Prostate gland (tissue), 2 donors: ENCODE measurements at regions not wholly inside any gene's neighbourhood (a gene's known extent, or its start where the extent isn't known, plus 50 kb on each side); places are given as distances from the start of the nearest gene placed in this dataset.

Source experiments
- DNase-seq: peaks from one replicate; pipeline ENCODE4 v3.0.0-alpha.2; 2019; ENCODE audit warnings: low spot score
- H3K27ac ChIP-seq, 2 donors: fragments of 200-600 bp; sonication (generic); 2 replicates each; pipeline ENCODE4 v1.5.1; 2017 to 2019
- H3K27me3 ChIP-seq: fragments of 200-600 bp; sonication (generic); replicated peaks from 2 replicates; pipeline ENCODE4 v1.5.1; 2019; ENCODE audit not compliant: insufficient read depth
- H3K36me3 ChIP-seq, 2 donors: fragments of 200-600 bp; sonication (generic); 1 replicate in 1 of 2; 2 replicates in 1 of 2; pipeline versions ENCODE4 v1.5.1 to v1.8.1; 2017 to 2019
- H3K4me1 ChIP-seq: fragments of 200-600 bp; sonication (generic); replicated peaks from 2 replicates; pipeline ENCODE4 v1.5.1; 2019
- H3K4me3 ChIP-seq, 2 donors: fragments of 200-600 bp; sonication (generic); 2 replicates each; pipeline ENCODE4 v1.5.1; 2017 to 2019
- H3K9me3 ChIP-seq: fragments of 200-600 bp; sonication (generic); 2 replicates; pipeline ENCODE4 v1.5.1; 2017
- POLR2A ChIP-seq: fragments of 450-650 bp; IDR thresholded peaks from one replicate; pipeline ENCODE4 v1.6.1; 2016; ENCODE audit warnings: antibody characterized with exemption, mild to moderate bottlenecking
- POLR2AphosphoS5 ChIP-seq: sonication (generic); formaldehyde crosslinking; IDR thresholded peaks from one replicate; pipeline ENCODE4 v1.6.1; 2017; ENCODE audit warnings: antibody characterized with exemption
- WGBS: methylation state at CpG from one replicate; pipeline ENCODE4 v1.1.5; 2018; 5-methylcytosine and 5-hydroxymethylcytosine counted together
- intact Hi-C: fragments of 100-400 bp; cut with DNase I; formaldehyde crosslinking; loops from one replicate; pipeline ENCODE4 v1.14.2; 2022
- TF ChIP-seq, protein P1 (sequence below), 4 experiments: fragments of 200-600 bp in 2 of 4; fragments of 450-650 bp in 2 of 4; sonication (generic) in 2 of 4; IDR thresholded peaks; 1 replicate in 3 of 4; 2 replicates in 1 of 4; pipeline ENCODE4 v1.5.1; 2016 to 2019; ENCODE audit warnings: antibody characterized with exemption in 4 of 4, mild to moderate bottlenecking in 2 of 4, moderate library complexity in 2 of 4

DNA sequence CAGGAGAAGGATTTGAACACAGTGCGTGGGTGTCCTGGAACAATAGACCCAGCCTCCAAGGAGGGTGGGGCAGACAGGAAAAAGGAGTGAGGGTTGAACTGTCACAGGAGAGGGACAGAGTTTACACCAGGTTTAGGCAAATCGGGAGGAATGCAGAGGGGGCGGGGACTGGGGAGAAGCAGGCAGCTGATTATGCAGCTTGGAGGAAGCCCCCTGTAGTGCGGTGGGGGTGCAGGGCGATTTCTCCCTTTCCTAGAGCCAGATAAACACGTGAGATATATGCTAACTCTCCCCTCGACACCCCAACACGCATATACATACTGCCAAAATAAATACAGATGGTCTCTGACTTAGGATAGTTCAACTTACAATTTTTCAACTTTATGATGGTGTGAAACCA lies 108.6 kb upstream of the PRR20G start:
- H3K9me3 ChIP-seq: no peaks in the 10 kb centered on the region
- no peaks in the 10 kb centered on the region for H3K36me3 ChIP-seq
- DNase-seq: no peak
- WGBS: 27% methylated on average over 8 of the region's 8 CpGs
- H3K27ac ChIP-seq: no peak overlapping the region
- H3K4me3 ChIP-seq: no peak overlapping the region
- intact Hi-C loops: no loop called here
- TF ChIP-seq POLR2A: no peak
- TF ChIP-seq, protein P1, sequence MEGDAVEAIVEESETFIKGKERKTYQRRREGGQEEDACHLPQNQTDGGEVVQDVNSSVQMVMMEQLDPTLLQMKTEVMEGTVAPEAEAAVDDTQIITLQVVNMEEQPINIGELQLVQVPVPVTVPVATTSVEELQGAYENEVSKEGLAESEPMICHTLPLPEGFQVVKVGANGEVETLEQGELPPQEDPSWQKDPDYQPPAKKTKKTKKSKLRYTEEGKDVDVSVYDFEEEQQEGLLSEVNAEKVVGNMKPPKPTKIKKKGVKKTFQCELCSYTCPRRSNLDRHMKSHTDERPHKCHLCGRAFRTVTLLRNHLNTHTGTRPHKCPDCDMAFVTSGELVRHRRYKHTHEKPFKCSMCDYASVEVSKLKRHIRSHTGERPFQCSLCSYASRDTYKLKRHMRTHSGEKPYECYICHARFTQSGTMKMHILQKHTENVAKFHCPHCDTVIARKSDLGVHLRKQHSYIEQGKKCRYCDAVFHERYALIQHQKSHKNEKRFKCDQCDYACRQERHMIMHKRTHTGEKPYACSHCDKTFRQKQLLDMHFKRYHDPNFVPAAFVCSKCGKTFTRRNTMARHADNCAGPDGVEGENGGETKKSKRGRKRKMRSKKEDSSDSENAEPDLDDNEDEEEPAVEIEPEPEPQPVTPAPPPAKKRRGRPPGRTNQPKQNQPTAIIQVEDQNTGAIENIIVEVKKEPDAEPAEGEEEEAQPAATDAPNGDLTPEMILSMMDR (IDR thresholded peaks at IDR 0.05): no peak
- TF ChIP-seq POLR2AphosphoS5: no peak
- no peaks in the 10 kb centered on the region for H3K27me3 ChIP-seq
- no peaks in the 10 kb centered on the region for H3K4me1 ChIP-seq

DNA sequence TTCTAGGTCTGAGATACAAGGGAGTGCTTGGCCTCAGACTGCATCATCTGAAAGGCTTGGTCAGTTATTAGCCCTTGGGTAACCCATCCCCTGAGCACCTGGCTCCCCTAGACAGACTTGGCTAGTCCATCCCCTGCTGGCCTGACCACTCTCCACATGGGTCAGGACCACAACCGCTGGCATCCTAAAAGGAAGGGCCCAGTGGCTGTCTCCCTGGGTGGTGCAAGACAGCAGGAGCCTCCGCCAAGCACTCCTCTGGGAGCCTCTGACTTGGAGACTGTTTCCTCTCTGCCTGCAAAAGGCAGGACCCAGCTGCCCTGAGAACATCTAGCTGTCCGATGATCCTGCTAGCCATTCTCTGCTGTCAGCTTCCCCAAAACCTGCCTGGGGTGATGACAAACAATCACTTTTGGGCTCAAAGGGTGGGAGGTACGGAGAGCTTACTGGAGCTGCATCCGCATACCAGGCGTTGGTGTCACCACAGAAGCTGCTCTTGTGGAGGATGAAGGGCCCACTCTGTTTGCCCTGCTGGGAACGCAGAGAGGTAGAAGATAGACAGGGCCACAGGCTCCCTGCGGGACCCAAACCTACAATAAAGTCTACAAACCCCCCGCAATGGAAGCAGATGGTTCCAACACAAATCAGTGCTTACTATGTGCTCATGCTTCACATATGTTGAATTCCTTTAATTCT lies 108.0 kb upstream of the PRR20G start:
- DNase-seq: no peak
- Histone ChIP-seq H3K4me3 (no peak overlapping the region), H3K4me1 (no peaks in the 10 kb centered on the region), H3K9me3 (no peaks in the 10 kb centered on the region), H3K27ac (no peak overlapping the region), H3K27me3 (no peaks in the 10 kb centered on the region), H3K36me3 (no peaks in the 10 kb centered on the region)
- TF ChIP-seq, protein P1 (IDR thresholded peaks at IDR 0.05): no peak
- intact Hi-C loops: no loop called here
- 65% methylated on average over 9 of the region's 9 CpGs for WGBS

- no peaks in the 10 kb centered on the region for H3K36me3 ChIP-seq
- intact Hi-C loops: no loop called here
- no peak overlapping the region for H3K27ac ChIP-seq
- H3K4me3 ChIP-seq: no peak overlapping the region
- TF ChIP-seq POLR2AphosphoS5 (no peak), POLR2A (no peak)
- TF ChIP-seq, protein P1 (IDR thresholded peaks at IDR 0.05): no peak
- 73% methylated on average over 15 of the region's 15 CpGs for WGBS
- no peaks in the 10 kb centered on the region for H3K27me3 ChIP-seq
- DNase-seq: no peak
- H3K9me3 ChIP-seq: no peaks in the 10 kb centered on the region
- no peaks in the 10 kb centered on the region for H3K4me1 ChIP-seq
Measured at GRCh38 chr3:127394984-127395662, 107.3 kb upstream of the PRR20G start.

GRCh38 chr3:127394031-127394430 lies 106.2 kb upstream of the PRR20G start:
- no peaks in the 10 kb centered on the region for H3K27me3 ChIP-seq
- no peak overlapping the region for H3K4me3 ChIP-seq
- H3K36me3 ChIP-seq: no peaks in the 10 kb centered on the region
- no peak for TF ChIP-seq POLR2AphosphoS5
- TF ChIP-seq, protein P1 (IDR thresholded peaks at IDR 0.05): no peak
- no peak for TF ChIP-seq POLR2A
- no peak for DNase-seq
- 85% methylated on average over 4 of the region's 4 CpGs for WGBS
- no peak overlapping the region for H3K27ac ChIP-seq
- H3K4me1 ChIP-seq: no peaks in the 10 kb centered on the region
- H3K9me3 ChIP-seq: no peaks in the 10 kb centered on the region
- intact Hi-C loops: no loop called here
